NCI-H345 (cell line): ENCODE measurements at regions not wholly inside any gene's neighbourhood (a gene's known extent, or its start where the extent isn't known, plus 50 kb on each side); places are given as distances from the start of the nearest gene placed in this dataset.

Source experiments
- DNase-seq: peaks from one replicate; lab custom pipeline; 2025; lab: John Stamatoyannopoulos, UW

DNA sequence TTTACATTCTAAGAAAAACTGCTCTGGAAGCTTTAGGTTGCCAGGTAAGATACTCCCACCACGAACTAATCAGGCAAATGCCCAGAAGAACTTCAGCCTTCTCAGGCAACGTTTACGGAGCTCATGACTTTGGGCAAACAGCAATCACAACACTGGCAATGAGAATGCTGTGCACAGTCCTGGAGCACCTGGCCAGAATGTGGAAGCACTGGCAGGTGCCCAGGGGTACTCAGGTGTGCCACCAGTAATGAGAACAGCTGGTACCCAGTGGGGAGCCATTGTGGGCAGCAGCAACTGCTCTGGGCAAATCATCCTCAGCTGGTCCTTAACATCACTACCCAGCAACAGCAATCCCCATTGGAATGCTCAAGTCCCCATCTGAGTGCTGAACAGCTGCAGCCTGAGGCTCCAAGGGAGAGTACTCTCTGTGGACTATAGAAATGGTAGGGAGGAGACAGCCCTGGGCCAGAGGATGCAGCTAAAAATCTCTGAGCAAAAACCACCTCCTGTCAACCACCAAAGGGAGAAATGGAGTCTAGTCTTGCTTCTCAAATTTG, 210.0 kb downstream of the FOXO1 start:
- DNase-seq, result peak; percentile 79

DNA sequence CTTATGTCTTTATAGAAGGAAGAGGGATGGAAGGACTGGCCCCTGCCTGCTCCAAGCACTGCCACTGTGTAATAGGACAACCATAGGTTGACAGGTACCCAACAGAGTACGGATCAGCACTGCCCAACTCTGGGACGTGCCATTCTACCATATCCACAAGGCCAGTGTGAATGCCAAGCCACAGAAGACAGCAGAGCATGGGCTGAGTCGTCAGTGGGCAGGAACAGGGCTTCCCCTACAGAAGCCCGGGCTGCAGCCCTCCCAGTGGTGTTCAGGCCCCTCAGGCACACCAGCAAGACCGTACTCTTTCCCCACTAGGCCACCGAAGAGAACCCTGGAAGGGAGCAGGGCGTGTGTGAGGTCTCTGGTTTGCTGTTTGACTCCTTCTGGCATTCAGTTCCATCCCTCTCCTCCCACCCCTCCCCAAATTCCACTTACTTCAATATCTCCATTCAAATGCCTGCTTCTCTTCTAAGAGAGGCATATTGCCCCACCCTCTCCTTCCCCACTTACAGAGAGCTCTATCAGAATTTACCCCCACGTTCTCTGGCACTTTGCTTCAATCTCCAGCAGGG, 209.4 kb downstream of the FOXO1 start:
- no peak for DNase-seq

DNA sequence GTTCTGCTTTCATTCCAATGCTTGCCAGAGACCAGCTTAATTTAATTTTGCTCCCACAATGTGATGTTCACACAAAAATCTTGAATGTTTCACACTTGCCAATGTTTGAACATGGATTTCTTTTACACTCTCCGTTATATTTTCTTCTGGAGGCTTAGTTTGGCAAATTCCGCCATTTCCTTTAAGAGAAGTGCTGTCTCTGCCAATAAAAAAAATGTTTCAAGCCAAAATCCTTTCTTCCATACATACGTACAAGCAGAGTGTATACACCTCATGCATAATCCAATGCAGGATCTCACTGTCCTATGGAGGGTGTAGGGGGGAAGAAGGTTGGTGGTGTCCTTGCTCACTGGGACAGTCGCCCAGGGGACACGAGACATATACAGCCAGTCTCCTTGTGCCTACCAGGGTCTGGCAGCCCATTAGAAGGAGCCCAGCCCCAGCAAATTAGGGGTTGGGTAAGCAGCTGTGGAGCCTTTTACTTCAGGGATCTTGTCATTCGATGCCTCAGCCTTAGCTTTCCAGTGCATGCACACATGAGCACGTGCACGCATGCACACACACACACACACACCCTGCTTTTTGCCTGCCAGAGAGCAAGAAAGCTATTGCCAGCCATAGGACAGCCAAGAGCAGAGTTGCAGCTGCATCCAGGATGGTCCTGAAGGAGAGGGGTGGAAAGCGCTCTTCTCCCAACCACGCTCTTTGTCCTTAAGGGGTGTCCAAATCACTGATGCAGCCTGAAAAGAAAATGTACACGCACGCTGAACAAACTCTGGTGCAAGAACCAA, 208.3 kb downstream of the FOXO1 start:
- DNase-seq, result no peak

DNA sequence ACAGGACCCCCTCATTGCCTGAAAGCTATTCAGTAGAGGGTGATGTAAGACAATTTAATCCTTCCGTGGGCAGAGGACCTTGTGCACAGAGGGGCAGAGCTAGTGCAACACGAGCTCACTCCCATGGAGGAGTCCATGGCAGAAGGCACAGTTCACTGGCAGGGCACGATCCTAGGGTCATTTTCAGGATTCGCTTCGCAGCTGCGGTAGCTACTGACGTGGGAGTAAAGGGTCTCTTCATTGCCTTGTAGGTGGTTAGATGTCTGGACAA, 207.8 kb downstream of the FOXO1 start:
- no peak for DNase-seq

DNA sequence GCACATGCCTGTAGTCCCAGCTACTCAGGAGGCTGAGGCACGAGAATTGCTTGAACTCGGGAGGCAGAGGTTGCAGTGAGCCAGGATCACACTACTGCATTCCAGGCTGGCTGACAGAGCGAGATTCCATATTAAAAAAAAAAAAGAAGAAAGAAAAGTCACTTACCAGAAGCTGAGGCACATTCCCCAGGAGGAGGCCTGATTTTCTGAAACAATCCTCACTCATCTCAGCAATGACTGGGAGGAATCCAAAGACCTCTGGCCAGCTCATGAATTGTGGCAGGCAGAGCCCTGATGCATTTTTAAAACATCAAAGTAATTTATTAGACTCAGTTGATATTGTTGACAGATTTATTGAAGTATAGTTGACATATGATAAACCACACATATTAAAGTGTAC, 206.3 kb downstream of the FOXO1 start:
- no peak for DNase-seq

DNA sequence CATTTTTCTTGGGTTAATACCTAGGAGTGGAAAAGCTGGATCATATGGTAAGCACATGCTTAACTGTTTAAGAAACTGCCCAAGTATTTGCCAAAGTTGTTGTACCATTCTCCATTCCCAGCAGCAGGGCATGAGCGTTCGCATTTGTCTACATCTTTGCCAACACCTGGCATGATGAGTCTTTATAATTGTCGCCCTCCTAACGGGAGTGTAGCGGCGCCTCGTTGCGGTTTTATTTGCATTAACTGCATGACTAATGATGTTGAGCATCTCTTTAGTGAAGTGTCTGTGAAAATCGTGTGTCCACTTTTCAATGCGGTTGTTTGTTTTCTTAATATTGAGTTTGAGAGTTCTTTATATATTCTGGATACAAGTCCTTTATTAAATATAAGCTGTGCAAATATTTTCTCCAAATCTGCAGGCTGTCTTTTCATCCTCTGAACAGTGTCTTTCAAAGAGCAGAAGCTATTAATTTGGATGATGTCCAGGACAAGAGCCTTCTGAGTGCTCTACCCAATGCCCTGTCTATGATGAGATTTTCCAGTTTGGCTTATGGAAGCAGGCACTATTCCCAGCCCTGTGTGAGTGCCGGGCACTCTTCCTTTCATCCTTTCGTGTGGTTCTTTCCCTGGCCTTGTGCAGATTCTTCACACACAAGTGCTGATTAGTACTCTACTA, 202.0 kb downstream of the FOXO1 start:
- DNase-seq, result peak; percentile 90

DNA sequence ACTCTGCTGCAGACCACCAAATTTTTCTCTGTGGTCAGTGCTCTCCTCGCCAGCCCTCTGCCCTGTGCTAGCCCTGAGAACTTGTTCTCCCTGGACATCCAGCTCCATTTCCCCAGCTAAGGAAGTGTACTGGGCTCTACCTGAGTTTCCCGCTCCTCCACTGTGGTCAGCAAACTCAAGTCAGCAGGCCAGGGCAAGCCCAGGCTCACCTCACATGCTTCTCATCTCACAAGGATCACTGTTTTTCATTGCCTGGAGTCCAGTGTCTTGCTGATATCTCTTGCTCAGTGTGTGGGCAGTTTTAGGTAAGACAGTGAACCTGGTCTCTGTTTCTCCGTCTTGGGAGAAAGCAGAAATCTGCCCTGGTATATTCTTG, 201.4 kb downstream of the FOXO1 start:
- DNase-seq, result no peak

DNA sequence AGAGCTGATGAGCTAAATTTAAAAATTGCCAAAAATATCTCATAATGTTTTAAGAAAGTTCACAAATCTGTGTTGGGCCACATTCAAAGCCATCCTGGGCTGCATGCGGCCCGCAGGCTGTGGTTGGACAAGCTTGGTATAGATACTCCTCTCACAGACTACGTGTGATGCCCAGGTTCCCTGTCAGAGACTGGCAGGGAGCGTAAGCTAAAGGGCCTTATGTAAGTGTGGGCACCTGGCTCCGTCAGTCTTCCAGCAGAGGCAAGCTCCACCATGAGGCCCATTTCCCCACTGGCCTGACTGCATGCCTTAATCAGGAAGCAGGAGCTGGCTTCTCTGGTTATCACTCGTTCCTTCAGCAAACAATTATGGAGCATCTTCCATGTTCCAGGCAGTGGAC, 200.2 kb downstream of the FOXO1 start:
- DNase-seq, result no peak

DNA sequence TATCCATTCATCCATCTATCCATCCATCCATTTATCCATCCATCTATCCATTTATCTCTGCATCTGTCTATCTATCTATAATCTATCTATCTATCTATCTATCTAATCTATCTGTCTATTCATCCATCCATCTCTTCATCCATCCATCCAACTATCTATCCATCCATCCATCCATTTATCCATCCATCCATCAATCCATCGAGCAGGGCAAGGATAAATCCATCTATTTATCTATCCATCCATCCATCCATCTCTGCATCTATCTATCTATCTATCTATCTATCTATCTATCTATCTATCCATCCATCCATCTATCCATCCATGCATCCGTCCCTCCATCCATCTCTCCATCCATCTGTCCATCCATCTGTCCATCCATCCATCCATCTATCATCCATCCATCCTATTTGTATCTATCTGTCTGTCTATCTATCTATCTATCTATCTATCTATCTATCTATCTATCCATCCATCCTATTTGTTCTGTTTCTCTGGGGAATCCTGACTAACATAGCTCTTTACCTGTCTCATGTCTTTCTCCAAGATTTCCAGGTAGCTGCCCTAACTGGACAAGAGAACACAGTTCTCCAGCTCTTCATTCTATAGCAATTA, 198.1 kb downstream of the FOXO1 start:
- DNase-seq, result no peak

DNA sequence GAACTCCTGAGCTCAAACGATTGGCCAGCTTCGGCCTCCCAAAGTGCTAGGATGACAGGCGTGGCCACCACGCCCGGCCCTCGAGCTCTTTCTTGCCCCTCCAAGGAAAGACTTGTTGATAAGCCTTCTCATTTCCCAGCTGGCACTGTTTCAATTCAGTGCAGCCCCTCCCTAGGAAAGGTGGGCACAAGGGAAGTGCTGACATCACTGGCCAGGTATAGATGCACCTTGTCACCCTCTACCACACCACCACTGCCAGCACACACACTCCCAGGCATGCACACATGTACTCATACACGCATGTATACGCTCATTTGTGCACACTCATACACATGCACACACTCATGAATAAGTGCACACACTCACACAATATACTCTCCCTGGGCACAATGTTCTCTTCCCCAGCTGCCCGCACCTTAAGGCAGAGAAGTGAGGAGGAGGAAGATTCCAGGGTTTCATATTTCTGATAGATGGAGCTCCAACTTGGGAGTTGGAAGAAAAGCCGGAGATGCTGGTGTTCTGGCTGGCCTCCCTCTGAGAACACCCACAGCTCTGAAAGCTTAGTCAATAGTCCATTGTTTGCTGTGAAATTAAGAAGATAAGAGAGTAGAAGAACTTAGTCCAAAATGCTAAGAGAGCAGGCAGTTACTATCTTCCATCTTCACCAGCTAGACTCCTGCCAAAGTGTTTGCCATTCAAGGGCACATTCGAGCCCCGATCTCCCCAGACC, 196.7 kb downstream of the FOXO1 start:
- no peak for DNase-seq

DNA sequence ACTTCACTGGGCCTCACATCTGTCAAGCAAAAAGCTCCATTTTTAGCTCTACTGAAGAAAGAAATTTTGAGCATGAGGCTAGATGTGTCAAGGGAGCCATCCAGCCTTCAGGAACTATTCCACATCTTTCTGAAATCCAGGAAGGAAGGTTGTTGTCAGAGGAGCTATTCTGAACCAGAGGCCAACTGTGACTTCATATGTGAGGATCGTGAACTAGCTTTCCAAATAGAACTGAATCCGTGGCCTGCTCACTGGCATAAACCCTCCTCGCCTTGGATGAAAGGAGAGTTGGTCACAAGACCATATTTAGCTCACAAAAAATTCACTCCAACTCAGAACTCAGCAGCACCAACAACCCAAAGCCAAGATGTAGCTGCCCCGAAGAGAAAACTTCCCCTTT, 195.8 kb downstream of the FOXO1 start:
- DNase-seq, result no peak

DNA sequence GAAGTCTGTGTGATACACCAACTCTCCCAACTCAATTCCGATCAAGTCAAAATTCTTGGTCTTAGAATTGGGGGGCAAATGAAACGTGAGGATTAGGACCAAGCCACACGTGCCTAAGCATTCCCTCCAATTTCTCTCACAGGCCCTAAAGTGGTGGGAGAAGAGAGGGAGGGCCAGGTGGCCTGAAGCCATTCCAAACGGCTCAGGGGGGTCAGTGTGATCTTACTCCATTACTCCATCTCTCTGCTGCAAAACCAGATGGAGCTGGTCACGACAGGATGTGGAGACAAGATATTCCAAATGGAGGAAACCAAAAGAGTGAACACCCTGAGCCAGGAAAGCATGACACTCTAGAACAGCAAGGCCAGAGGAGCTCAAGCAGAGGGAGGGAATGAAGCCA, 195.4 kb downstream of the FOXO1 start:
- no peak for DNase-seq

DNA sequence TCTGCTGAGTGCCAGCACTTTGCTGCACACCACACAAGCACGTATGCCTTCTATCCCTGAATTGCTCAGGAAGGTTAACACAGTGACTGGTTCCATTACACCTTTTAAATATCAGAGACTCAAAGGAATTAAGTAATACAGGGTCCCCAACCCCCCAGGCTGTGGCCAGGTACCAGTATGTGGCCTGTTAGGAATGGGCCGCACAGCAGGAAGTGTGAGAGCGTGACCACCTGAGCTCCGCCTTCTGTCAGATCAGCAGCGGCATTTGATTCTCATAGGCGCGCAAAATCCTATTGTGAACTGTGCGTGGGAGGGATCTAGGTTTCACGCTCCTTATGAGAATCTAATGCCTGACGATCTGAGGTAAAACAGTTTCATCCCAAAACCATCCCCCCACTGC, 194.5 kb downstream of the FOXO1 start:
- DNase-seq, result no peak

DNA sequence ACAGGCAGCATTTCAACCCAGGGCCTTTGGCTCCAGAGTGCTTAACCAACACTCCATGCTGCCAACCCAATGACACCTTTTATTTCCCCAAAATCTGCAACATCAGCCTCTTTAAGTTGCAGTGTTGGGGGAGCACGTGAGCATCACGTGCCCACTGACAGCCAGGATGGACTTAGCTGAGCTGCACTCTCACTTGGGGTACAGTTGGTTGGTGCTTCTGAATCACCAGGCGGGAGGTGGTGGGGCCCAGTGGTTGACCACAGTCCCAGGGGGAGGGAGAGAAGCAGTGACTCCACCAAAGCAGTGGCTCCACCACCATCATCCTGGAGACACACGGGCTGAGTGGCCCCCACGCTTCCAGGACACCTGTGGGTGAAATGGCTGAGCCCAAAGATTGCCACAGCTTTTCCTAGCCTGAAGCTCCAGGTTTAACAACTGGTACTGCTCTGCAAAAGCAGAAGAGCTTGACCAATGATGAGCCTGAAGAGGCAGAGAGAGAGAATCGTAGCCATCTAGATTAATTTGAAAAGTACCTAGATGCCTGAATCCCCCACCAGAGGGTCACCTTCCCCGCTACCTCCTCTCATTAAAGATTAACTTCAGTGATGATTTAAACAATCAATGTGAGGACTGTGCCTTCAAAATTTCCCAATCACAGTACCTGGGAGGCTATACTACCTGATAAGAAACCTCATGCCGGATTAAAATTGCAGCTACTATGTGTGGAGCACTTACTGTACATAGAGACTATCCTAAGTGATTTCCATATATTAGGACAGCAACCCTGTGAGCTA, 193.8 kb downstream of the FOXO1 start:
- no peak for DNase-seq

DNA sequence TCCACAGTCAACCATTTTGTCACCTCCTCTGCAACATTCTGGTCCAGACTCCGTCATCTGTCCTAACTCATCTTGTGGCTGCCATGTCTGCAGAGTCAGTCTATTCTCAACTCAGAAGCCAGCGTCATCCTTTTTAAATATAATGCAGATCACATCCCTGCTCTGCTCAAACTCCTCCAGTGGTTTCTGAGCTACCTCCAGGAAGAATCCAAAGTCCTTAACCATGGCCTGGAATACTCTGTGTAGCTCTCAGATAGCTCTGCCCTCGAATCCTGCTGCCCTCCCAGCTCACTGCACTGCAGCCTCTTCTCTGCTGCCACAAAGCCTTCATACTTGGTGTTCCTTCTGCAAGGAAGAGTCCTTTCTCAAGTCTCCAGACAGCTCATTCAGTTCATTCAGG, 190.8 kb downstream of the FOXO1 start:
- no peak for DNase-seq

DNA sequence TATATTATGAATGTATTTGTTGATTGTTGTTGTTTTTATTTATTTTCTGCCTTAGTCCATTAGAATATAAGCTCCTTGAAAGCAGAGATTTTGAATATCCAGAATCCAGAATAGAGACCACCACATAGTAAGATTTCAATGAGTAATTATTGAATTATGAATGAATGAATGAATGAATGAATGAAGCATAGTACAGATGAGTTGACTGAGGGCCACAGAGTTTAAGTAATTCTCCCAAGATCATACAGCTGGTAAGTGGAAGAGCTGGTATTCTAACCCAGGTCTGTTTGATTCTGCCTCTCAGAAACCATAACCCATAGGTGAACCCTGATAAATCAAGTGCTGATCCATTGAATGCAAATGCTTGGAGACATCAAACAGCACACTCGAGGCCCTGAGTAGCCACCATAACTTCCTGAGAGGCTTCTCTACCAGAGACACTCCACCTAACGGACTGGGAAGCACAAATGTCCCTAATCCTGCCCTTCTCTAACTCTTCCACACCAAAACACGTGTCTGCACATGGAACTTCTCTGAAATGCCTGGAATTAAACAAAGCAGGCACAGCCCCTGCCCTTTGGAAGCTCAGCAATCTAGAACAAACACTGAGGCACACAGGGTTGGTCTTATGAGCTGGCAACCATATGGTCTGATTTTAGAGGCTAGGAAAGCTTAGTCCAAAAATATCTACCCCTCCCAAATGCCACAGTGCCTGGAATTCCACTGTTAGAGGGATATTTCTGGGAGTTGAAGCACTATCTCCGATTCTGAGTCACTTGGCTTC, 190.1 kb downstream of the FOXO1 start:
- DNase-seq, result no peak

DNA sequence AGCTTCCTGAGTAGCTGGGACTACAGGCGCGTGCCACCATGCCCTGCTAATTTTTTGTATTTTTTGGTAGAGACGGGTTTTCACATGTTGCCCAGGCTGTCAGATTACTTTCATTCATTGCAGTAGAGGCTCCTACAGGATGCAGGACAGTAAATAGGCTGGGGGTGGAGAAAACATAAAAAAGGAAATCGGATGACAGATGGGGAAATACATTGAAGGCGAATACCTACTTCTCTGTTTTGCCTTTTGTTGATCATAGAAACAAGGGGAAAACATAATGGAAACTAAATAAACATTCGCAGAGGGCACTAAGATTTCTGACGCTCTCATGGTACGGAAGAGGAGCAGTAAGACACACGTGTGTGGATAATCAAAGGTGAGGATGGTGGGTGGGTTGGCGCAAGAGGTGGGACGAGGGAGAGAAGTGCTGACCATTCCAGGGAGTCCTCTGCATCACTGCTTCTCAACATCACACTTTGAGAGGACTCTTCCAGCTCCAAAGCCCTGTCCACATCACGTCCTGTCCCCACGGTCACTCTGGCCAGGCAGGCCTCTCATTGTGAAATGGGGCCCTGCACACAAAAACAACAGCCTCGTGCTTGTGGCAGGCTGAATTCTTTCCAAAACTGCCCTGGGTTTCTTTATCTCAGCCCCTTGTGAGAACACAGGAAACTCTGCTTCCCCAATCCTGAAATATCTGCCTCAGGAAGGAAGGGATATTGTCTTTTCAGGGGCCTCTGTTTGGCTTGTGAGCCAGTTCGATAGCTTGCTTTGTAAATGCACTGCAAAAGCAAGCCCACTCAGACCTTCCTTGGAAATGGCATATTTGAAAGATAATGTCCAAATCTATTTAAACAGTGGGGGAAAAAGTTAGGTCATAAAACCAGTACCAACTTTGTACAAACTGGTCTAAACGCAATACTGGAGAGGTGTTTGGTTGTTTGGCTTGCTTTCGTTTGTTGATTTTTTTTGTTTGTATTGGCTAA, 188.5 kb downstream of the FOXO1 start:
- DNase-seq, result no peak

DNA sequence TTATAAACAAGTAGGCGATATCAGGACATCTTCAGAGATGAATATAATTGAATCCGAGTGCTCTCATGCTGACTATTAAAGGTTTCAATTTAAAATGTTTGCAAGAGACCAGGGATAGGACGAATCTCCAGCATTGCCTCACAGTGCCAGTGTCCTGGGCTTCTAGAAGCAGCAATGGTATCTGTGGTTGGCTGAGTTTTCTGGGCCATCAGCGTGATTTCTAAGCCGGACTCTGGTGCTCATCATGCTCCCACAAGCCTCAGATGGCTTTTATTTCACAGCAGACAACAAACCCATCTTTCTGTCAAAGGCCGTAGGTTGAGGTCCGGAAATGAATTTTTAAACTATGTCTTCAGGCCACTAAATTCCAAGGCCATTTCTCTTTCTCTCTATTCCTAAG, 187.7 kb downstream of the FOXO1 start:
- no peak for DNase-seq

DNA sequence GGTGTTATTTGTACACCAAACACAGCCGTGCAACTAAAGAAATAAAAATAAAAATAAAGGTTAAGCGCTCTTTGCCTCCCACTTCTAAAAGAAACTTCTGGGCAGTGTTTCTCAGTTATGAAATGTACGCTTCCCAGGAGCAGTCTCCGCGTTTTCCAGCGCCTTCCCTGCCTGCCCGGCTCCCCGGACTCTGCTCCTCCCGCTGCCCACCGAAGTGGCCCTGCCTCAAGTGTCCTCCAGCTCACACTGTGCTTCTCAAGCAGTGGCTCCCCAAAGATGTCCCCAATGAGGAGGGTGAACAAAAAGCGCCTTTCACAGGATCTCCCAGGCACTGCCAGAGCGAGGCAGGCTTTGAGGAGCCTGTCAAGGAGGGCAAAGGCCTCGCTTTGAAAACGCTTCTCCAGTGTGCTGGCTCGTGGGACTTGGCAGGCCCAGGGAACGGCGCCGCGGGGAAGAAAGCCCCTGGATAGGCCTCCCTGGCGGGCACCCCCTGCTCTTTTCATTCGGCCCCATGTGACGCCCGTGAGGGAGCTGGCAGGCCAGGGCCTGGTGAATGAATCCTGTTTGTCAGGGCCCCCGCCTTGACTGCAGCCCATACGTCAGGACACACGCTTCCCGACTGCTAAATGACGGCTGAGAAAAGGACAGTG, 187.1 kb downstream of the FOXO1 start:
- no peak for DNase-seq
